ENCODE measurements at regions not wholly inside any gene's neighbourhood (a gene's known extent, or its start where the extent isn't known, plus 50 kb on each side); places are given as distances from the start of the nearest gene placed in this dataset.

DNA sequence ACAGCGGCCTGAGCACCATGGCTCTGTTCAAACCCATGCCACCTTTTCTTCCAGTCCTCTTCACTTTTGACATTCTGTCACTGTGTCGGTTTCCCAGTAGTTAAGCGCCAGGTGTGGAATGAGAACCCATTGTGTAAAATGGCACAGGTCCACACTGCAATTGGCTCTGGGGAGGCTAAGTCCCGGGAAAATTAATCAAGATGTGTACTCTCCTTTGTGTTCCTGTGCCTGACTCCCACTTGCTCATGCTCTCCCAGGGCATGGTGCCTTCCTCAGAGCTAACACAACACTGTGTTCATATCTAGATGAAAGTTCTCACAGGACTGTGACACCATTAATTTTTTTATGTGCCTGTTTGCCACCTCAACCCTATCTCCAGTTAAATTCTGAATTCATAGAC lies 59.0 kb upstream of the BTG3 start:
- Histone ChIP-seq H4K20me1 (ENCODE audit: insufficient read depth) (no peaks in the 10 kb centered on the region), H3K4me2 (ENCODE audit: unreplicated experiment) (no peak overlapping the region), H3K9me3 (ENCODE audit: low read depth) (no peaks in the 10 kb centered on the region), H3K79me2 (ENCODE audit: insufficient read depth) (no peaks in the 10 kb centered on the region), H2AFZ (no peak overlapping the region), H3K27me3 (replicated peaks; ENCODE audit: insufficient read depth) (peaks cover 20% of the 10 kb centered on the region), H3K9ac (no peak overlapping the region), H3K4me3 (no peak overlapping the region), H3F3A (ENCODE audit: insufficient read depth) (no peaks in the 10 kb centered on the region), H3K27ac (no peak overlapping the region), H3K4me1 (ENCODE audit: insufficient read depth) (peaks cover 5% of the 10 kb centered on the region; the same call in 1 of the 2 replicates), H3K9me2 (ENCODE audit: insufficient read depth) (no peaks in the 10 kb centered on the region), H3K36me3 (ENCODE audit: low read depth) (no peaks in the 10 kb centered on the region)
- in situ Hi-C loops (cut with MboI), result no loop called here
- no peak for DNase-seq
- 39% methylated on average over 4 of the region's 4 CpGs for WGBS, 2 experiments (ENCODE audit: low coverage in 1 of 2, low lambda C conversion rate in 2 of 2, missing lambda C conversion rate in 2 of 2)
- TF ChIP-seq EZH2phosphoT487 (IDR thresholded peaks at IDR 0.05; ENCODE audit: insufficient read depth, low read depth), result no peak
- TF ChIP-seq EZH2 (IDR thresholded peaks at IDR 0.05; ENCODE audit: insufficient read depth, poor library complexity, severe bottlenecking), result no peak

DNA sequence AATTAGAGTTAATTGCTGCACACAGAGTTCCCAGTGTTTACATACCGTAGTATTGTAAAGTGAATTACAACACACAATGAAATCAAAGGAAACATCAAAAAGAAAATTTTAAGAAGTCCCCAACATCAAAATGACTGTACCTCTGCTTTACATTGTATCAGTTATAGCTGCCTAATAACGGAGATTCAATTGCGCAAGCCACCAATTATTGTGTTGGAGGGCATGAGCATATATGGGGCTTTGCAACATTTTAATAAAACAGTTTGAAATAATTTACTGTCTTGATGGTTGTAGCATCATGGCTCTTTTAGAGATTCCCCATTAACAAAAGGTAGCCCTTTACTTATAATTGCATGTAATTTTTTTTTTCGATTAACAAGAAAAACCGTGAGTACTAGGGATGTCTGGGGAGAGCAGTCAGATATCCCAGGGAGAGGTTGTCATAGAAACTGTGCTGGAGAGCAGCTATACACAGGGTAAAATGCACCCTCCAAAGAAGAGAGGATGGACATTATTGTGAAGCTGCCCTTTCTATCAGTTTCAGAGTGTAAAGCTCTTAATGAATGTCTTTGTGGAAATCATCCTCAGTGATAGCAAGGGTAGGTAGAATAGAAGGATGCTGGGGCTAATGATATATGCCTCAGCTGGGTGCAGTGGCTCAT lies 55.9 kb upstream of the BTG3 start:
- H3F3A ChIP-seq (ENCODE audit: insufficient read depth), result no peaks in the 10 kb centered on the region
- no peak overlapping the region for H3K9ac ChIP-seq
- no peak overlapping the region for H3K4me2 ChIP-seq (ENCODE audit: unreplicated experiment)
- no peaks in the 10 kb centered on the region for H3K36me3 ChIP-seq (ENCODE audit: low read depth)
- H3K79me2 ChIP-seq (ENCODE audit: insufficient read depth), result no peaks in the 10 kb centered on the region
- no peak for TF ChIP-seq EZH2phosphoT487 (IDR thresholded peaks at IDR 0.05; ENCODE audit: insufficient read depth, low read depth)
- no peak for TF ChIP-seq EZH2 (IDR thresholded peaks at IDR 0.05; ENCODE audit: insufficient read depth, poor library complexity, severe bottlenecking)
- no peak overlapping the region for H2AFZ ChIP-seq
- H3K4me3 ChIP-seq, result no peak overlapping the region
- no peaks in the 10 kb centered on the region for H3K9me3 ChIP-seq (ENCODE audit: low read depth)
- peaks cover 5% of the 10 kb centered on the region; the same call in 1 of the 2 replicates for H3K4me1 ChIP-seq (ENCODE audit: insufficient read depth)
- 75 to 76% methylated on average over 5 of the region's 5 CpGs for WGBS, 2 experiments (ENCODE audit: low coverage in 1 of 2, low lambda C conversion rate in 2 of 2, missing lambda C conversion rate in 2 of 2)
- H3K9me2 ChIP-seq (ENCODE audit: insufficient read depth), result no peaks in the 10 kb centered on the region
- in situ Hi-C loops (cut with MboI), result no loop called here
- no peak overlapping the region for H3K27ac ChIP-seq
- no peak for DNase-seq
- H3K27me3 ChIP-seq (replicated peaks; ENCODE audit: insufficient read depth), result 0 out of 2 replicates have a peak, but pooled peaks cover 4% of the 10 kb centered on the region
- no peaks in the 10 kb centered on the region for H4K20me1 ChIP-seq (ENCODE audit: insufficient read depth)

DNA sequence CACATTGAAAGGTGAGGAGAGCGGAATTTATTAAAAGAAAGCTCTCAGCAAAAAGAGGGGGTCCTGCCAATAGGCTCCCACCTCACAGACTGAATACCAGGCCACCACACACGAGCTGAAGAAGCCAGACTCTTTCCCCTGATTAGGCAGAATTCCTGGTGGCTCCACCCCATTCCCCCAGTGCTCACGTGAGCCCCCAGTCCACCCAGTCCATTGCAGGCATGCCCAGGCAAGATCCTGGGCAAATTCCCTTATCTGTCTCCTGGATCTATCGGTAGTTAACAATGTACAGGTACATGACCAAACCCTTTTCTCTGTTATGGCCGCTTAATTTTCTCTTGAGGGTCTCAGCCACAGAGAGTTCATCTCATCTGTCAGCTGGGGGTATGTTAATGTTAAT lies 54.6 kb upstream of the BTG3 start:
- 27 to 35% methylated on average over 5 of the region's 5 CpGs for WGBS, 2 experiments (ENCODE audit: low coverage in 1 of 2, low lambda C conversion rate in 2 of 2, missing lambda C conversion rate in 2 of 2)

More for the DNA sequence above, 54.6 kb upstream of the BTG3 start:
- no peak overlapping the region for H3K9ac ChIP-seq
- H2AFZ ChIP-seq, result no peak overlapping the region
- no peak overlapping the region for H3K4me3 ChIP-seq
- H3K4me1 ChIP-seq (ENCODE audit: insufficient read depth), result no peaks in the 10 kb centered on the region
- 0 out of 2 replicates have a peak, but pooled peaks cover 4% of the 10 kb centered on the region for H3K27me3 ChIP-seq (replicated peaks; ENCODE audit: insufficient read depth)
- DNase-seq, result no peak
- H3K79me2 ChIP-seq (ENCODE audit: insufficient read depth), result no peaks in the 10 kb centered on the region
- H4K20me1 ChIP-seq (ENCODE audit: insufficient read depth), result no peaks in the 10 kb centered on the region
- no peak overlapping the region for H3K27ac ChIP-seq
- no peaks in the 10 kb centered on the region for H3K9me2 ChIP-seq (ENCODE audit: insufficient read depth)
- H3F3A ChIP-seq (ENCODE audit: insufficient read depth), result no peaks in the 10 kb centered on the region
- in situ Hi-C loops (cut with MboI), result no loop called here
- H3K9me3 ChIP-seq (ENCODE audit: low read depth), result no peaks in the 10 kb centered on the region
- TF ChIP-seq EZH2 (IDR thresholded peaks at IDR 0.05; ENCODE audit: insufficient read depth, poor library complexity, severe bottlenecking) (no peak), EZH2phosphoT487 (IDR thresholded peaks at IDR 0.05; ENCODE audit: insufficient read depth, low read depth) (no peak)
- no peak overlapping the region for H3K4me2 ChIP-seq (ENCODE audit: unreplicated experiment)
- no peaks in the 10 kb centered on the region for H3K36me3 ChIP-seq (ENCODE audit: low read depth)

Data from GM23248 (cell line).